Adrenal gland (tissue), 5 donors: ENCODE measurements at regions not wholly inside any gene's neighbourhood (a gene's known extent, or its start where the extent isn't known, plus 50 kb on each side); places are given as distances from the start of the nearest gene placed in this dataset.

Experiments
- CTCF ChIP-seq, 6 experiments: fragments of 450-650 bp in 4 of 6; fragments of 200-600 bp in 2 of 6; sonication (generic) in 1 of 6; IDR thresholded peaks; 1 replicate in 5 of 6; 2 replicates in 1 of 6; pipeline versions ENCODE4 v1.5.1 to v1.8.0; 2016 to 2021; ENCODE audit warnings: antibody characterized with exemption in 6 of 6, mild to moderate bottlenecking in 2 of 6, moderate library complexity in 1 of 6
- POLR2A ChIP-seq, 2 donors: fragments of 450-650 bp; IDR thresholded peaks; one replicate each; pipeline ENCODE4 v1.6.1; 2017; ENCODE audit warnings: antibody characterized with exemption in 2 of 2, mild to moderate bottlenecking in 2 of 2, moderate library complexity in 1 of 2
- donor health status: DM: no; HTN: no; CAD: no.

GRCh38 chr12:114152066-114152465 is 185.9 kb upstream of the RBM19 start:
- TF ChIP-seq CTCF (IDR thresholded peaks at IDR 0.05) (no peak), POLR2A (IDR thresholded peaks at IDR 0.05) (no peak)
